Retinal pigment epithelial cell (primary cell): ENCODE measurements at regions not wholly inside any gene's neighbourhood (a gene's known extent, or its start where the extent isn't known, plus 50 kb on each side); places are given as distances from the start of the nearest gene placed in this dataset.

ENCODE experiments used
- DNase-seq: peaks from one replicate; pipeline ENCODE4 v3.0.0-alpha.2; 2010; ENCODE audit warnings: low read depth
- H3K4me3 ChIP-seq: 2 replicates; pipeline ENCODE4 v1.5.1; 2011; ENCODE audit warnings: mild to moderate bottlenecking, low read length, control low read depth, moderate library complexity
- TF ChIP-seq, protein P1 (sequence below): conservative IDR thresholded peaks from 2 replicates; pipeline ENCODE4 v1.5.1; 2011; ENCODE audit warnings: low read depth, low read length, control low read depth, inconsistent platforms

DNA sequence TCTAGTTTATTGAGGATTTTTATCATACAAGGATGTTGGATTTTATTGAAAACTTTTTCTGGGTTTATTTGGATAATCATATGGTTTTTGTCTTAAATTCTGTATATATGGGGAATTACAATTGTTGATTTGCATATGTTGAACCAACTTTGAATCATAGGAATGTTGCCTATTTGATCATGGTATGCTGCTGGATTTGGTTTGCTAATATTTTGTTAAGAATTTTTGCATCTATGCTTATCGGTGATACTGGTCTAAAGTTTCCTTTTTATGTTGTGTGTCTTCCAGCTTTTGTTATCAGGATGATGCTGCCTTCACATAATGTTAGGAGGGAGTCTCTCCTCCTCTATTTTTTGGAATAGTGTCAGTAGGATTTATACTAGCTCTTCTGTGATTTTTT, 745.0 kb downstream of the PRELID2 start:
- no peak overlapping the region for H3K4me3 ChIP-seq
- TF ChIP-seq, protein P1, sequence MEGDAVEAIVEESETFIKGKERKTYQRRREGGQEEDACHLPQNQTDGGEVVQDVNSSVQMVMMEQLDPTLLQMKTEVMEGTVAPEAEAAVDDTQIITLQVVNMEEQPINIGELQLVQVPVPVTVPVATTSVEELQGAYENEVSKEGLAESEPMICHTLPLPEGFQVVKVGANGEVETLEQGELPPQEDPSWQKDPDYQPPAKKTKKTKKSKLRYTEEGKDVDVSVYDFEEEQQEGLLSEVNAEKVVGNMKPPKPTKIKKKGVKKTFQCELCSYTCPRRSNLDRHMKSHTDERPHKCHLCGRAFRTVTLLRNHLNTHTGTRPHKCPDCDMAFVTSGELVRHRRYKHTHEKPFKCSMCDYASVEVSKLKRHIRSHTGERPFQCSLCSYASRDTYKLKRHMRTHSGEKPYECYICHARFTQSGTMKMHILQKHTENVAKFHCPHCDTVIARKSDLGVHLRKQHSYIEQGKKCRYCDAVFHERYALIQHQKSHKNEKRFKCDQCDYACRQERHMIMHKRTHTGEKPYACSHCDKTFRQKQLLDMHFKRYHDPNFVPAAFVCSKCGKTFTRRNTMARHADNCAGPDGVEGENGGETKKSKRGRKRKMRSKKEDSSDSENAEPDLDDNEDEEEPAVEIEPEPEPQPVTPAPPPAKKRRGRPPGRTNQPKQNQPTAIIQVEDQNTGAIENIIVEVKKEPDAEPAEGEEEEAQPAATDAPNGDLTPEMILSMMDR, result no peak
- no peak for DNase-seq

DNA sequence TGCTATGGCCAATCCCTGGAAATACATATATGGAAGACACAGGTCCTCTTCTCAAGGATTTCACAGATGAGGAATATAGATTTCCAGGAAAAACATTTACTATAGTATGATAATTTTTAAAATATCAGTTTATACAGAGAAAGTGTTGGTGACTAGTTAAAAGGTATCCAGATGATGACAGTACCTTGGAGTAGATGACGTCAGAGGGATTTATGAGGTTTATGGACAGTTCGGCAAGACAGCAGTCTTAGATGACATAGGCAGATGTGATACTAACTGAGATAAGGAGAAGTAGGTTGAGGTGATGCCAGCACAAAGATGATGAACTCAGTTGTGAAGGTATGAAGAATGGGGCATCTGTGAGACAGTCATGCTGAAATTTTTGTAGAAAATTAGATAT, 750.3 kb downstream of the PRELID2 start:
- TF ChIP-seq, protein P1, result no peak
- no peak for DNase-seq
- H3K4me3 ChIP-seq, result no peak overlapping the region

DNA sequence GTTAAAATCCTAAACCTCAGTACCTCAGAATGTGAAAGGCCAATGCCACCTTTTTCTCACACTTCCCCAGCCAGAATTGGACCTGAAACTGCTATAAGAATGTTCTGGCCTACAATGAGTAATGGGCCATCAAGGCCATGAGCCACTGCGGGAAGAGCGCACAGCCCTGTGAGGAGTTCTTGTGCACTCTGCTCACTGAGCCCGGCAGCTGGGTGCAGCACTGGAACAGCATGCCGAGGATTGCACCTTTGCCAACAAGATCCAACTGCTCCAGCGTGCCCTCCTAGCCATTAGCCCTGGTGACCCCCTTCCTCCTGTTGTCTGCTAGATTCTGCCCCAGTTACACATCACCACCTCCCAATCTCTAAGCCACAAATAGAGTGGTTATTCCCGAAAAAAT, 758.1 kb downstream of the PRELID2 start:
- DNase-seq, result no peak
- no peak overlapping the region for H3K4me3 ChIP-seq

DNA sequence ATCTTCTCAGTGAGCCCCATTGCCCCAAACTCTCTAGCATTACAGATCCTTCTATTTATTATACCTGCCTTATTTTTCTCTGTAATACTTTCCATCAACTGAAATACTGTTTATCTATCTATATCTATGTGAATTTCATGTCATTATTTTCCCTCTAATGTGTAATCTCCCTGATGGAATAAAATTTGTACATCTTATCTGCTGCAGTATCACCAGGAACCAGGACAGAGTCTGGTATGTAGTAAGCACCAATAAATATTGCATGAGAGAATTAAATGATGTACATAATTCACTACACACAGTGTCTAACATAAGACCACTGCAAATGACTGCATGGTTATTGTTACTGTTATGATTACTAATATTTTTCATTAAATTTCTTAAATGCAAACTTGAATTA, 759.1 kb downstream of the PRELID2 start:
- TF ChIP-seq, protein P1, result no peak
- no peak overlapping the region for H3K4me3 ChIP-seq
- no peak for DNase-seq

More for the DNA sequence above, 758.1 kb downstream of the PRELID2 start:
- TF ChIP-seq, protein P1, result no peak

DNA sequence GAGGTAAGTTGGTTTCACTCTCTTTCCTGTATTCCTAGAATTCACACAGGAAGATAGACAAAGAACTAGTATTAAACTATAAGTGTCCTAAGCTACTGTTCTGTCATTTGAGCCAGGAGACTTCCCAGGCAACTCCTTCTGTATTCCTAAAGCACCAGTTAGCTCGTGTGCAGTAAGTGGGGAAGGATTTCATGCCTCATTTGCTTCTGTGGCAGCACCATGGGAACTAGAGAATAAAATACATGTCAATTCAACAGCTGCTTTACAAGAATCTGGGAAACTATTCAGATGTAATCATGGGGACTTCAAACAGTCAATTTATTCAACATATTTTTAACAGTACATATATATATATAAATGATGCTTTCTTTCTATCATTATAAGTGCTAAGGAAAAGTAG, 762.3 kb downstream of the PRELID2 start:
- H3K4me3 ChIP-seq, result no peak overlapping the region
- TF ChIP-seq, protein P1, result no peak
- peak; percentile 61 for DNase-seq

DNA sequence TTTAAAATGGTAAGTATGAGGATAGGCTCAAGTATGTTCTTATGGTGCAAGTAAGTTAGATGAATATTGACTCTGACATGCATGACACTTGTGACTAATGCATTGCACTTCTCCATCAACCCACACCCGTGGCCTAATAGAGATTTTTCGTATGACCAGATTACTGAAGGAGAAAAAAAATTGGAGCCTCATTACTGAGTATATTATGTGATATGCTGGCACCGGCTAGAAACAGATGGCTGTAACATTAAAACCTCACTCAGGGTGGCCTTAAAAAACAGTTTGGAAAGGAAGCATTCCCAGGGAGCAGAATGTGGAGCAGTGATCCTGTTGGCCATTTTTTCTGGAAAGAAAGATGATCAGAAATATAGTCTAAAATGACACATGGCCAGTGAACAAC, 766.4 kb downstream of the PRELID2 start:
- peak; percentile 61 for DNase-seq
- TF ChIP-seq, protein P1, result no peak
- no peak overlapping the region for H3K4me3 ChIP-seq

DNA sequence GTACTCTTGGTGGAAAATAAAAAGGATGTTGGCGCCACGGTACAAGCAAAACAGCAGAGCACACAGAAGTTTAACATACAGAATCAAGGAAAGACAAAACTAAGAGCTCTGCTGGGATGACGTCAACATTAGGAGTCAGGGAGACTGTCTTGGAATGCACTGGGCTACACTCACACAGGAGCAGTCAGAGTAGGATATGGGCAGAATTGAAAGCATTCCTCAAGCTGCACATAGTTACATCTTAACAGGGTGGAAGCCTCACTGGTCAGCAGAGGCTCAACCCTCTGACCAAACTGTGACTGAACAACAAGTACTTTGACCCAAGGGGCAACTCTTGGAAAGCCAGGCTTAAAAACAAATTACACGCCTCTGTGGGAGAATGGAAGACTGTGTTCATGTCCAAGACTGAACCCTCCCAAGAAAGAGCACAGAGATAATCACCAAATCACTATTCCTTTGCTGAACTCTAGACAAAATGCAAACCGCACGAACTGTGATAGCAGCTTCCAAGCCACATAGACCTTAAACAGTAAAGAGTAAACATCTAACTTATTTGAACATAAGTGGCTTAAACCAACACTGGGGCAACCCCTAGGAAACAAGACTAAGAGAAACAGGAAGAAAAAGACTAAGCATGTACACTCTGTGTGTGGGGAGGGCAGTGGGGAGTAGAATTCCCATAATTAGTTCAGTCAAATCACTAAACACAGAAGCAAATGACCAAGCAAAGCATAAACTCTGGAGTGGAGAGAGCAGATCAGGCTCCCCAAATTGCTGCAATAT, 772.7 kb downstream of the PRELID2 start:
- TF ChIP-seq, protein P1, result no peak
- no peak overlapping the region for H3K4me3 ChIP-seq
- DNase-seq, result no peak
